Skeletal muscle tissue (tissue), 3 donors: ENCODE measurements at regions not wholly inside any gene's neighbourhood (a gene's known extent, or its start where the extent isn't known, plus 50 kb on each side); places are given as distances from the start of the nearest gene placed in this dataset.
"Not testable (repeated sequence)": the region's sequence is repeated elsewhere in the genome, so short reads cannot be mapped to it uniquely, and the experiment has no call there.

Experiments
- H3K27ac ChIP-seq: one replicate; pipeline ENCODE4 v1.7.0; 2013; ENCODE audit warnings: mild to moderate bottlenecking, low read depth, low read length, inconsistent platforms
- H3K27me3 ChIP-seq, 3 donors: one replicate each; pipeline ENCODE4 v1.7.0; 2013; ENCODE audit warnings: low read length in 3 of 3; ENCODE audit not compliant: control insufficient read depth in 3 of 3, insufficient read depth in 3 of 3
- H3K36me3 ChIP-seq, 3 donors: one replicate each; pipeline ENCODE4 v1.7.0; 2013; ENCODE audit warnings: low read length in 3 of 3; ENCODE audit not compliant: control insufficient read depth in 3 of 3, insufficient read depth in 3 of 3
- H3K4me1 ChIP-seq, 3 donors: one replicate each; pipeline ENCODE4 v1.7.0; 2013; ENCODE audit warnings: low read length in 3 of 3, mild to moderate bottlenecking in 3 of 3; ENCODE audit not compliant: control insufficient read depth in 3 of 3, insufficient read depth in 3 of 3
- H3K4me3 ChIP-seq, 3 donors: one replicate each; pipeline ENCODE4 v1.7.0; 2013; ENCODE audit warnings: low read length in 3 of 3
- H3K9ac ChIP-seq, 3 donors: one replicate each; pipeline ENCODE4 v1.7.0; 2013; ENCODE audit warnings: low read length in 3 of 3, mild to moderate bottlenecking in 3 of 3, moderate library complexity in 2 of 3, low read depth in 1 of 3
- H3K9me3 ChIP-seq, 3 donors: one replicate each; pipeline ENCODE4 v1.7.0; 2013; ENCODE audit warnings: low read length in 3 of 3; ENCODE audit not compliant: control insufficient read depth in 3 of 3
- donor health status: Osteomylitis.

DNA sequence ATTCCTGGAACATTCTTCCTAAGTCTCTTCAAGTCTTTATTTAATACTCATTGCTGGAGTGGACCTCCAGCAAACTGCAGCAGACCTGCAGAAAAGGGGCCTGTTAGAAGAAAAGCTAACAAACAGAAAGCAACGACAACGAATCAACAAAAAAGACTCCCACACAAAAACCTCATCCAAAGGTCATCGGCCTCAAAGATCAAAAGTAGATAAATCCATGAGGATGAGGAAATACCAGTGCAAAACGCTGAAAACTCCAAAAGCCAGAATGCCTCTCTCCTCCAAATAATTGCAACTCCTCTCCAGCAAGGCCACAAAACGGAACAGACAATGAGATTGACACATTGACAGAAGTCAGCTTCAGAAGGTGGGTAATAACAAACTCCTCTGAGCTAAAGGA lies 472.2 kb downstream of the C12orf50 start:
- Histone ChIP-seq H3K27me3 (no peaks in the 10 kb centered on the region), H3K27ac (no peak overlapping the region), H3K4me1 (no peaks in the 10 kb centered on the region), H3K36me3 (no peaks in the 10 kb centered on the region), H3K4me3 (no peak overlapping the region), H3K9me3 (no peaks in the 10 kb centered on the region), H3K9ac (no peak overlapping the region)

DNA sequence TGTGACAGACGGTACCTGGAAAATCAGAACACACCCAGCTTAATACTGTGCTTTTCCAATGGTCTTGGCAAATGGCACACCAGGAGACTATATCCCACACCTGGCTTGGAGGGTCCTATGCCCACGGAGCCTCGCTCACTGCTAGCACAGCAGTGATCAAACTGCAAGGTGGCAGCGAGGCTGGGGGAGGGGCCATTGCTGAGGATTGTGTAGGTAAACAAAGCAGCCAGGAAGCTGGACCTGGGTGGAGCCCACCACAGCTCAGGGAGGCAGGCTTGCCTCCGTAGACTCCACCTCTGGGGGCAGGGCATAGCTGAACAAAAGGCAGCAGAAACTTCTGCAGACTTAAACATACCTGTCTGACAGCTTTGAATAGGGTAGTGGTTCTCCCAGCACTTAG lies 498.0 kb downstream of the C12orf50 start:
- H3K36me3 ChIP-seq, H3K27ac ChIP-seq, H3K4me1 ChIP-seq, H3K9ac ChIP-seq, H3K27me3 ChIP-seq, H3K9me3 ChIP-seq, H3K4me3 ChIP-seq: not testable (repeated sequence)

- no peaks in the 10 kb centered on the region for H3K36me3 ChIP-seq
- no peaks in the 10 kb centered on the region for H3K9me3 ChIP-seq
- no peaks in the 10 kb centered on the region for H3K27me3 ChIP-seq
- no peak overlapping the region for H3K9ac ChIP-seq
- no peak overlapping the region for H3K27ac ChIP-seq
- H3K4me1 ChIP-seq, result no peaks in the 10 kb centered on the region
- no peak overlapping the region for H3K4me3 ChIP-seq
Observed at GRCh38 chr12:87529413-87529812, 499.8 kb downstream of the C12orf50 start.

GRCh38 chr12:87520968-87521367 lies 508.2 kb downstream of the C12orf50 start:
- Histone ChIP-seq H3K27me3 (no peaks in the 10 kb centered on the region), H3K4me1 (no peaks in the 10 kb centered on the region), H3K9me3 (no peaks in the 10 kb centered on the region)

DNA sequence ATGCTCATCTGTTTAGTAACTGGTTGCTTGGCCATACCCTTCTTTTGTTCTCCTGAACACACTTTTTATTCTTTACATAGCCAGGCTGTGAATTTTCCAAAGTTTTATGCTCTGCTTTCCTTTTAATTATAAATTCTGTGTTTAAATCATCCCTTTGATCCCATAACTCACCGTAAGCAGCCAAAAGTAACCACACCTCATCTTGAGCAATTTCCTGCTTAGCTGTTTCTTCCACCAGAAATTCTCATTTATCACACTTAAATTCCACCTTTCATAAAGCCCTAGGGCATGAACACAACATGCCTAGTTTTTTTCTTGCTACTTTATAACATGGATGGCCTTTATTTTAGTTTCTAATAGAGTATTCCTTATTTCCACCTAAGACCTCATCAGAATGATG lies 510.7 kb downstream of the C12orf50 start:
- no peaks in the 10 kb centered on the region for H3K27me3 ChIP-seq
- no peak overlapping the region for H3K9ac ChIP-seq
- no peaks in the 10 kb centered on the region for H3K4me1 ChIP-seq
- H3K36me3 ChIP-seq, result no peaks in the 10 kb centered on the region
- H3K4me3 ChIP-seq, result no peak overlapping the region
- no peak overlapping the region for H3K27ac ChIP-seq
- H3K9me3 ChIP-seq, result no peaks in the 10 kb centered on the region

More at GRCh38 chr12:87520968-87521367, 508.2 kb downstream of the C12orf50 start:
- Histone ChIP-seq H3K9ac (no peak overlapping the region), H3K36me3 (no peaks in the 10 kb centered on the region), H3K27ac (no peak overlapping the region), H3K4me3 (no peak overlapping the region)

GRCh38 chr12:87518036-87518435 lies 511.2 kb downstream of the C12orf50 start:
- H3K27ac ChIP-seq, result no peak overlapping the region
- no peaks in the 10 kb centered on the region for H3K4me1 ChIP-seq

GRCh38 chr12:87513536-87514280 lies 515.5 kb downstream of the C12orf50 start:
- H3K36me3 ChIP-seq, result no peaks in the 10 kb centered on the region
- H3K9ac ChIP-seq, result no peak overlapping the region
- H3K4me3 ChIP-seq, result no peak overlapping the region
- H3K27ac ChIP-seq, result no peak overlapping the region
- peaks cover 0 to 3% (median 0%) of the 10 kb centered on the region in 3 donors for H3K9me3 ChIP-seq
- H3K4me1 ChIP-seq, result no peaks in the 10 kb centered on the region
- H3K27me3 ChIP-seq, result no peaks in the 10 kb centered on the region

More at GRCh38 chr12:87518036-87518435, 511.2 kb downstream of the C12orf50 start:
- H3K27me3 ChIP-seq, result no peaks in the 10 kb centered on the region
- no peaks in the 10 kb centered on the region for H3K9me3 ChIP-seq
- H3K4me3 ChIP-seq, result no peak overlapping the region
- no peaks in the 10 kb centered on the region for H3K36me3 ChIP-seq
- H3K9ac ChIP-seq, result no peak overlapping the region

DNA sequence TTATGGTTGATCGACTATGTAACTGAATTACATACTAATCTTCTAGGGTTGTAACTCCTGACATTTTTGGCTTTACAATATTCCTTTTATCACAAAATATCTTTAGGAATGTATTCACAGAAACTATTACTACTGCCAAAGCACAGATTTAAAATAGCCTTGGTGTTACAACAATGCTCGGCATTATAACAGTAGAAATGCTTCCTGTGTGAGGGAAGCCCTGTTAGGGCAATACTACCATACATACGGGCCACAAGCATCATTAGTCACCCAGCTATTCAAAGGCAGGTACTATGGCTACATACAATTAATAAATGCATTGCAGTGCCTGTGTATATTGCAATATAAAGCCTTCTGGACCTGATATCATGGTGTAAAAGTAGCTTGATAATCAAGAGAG lies 517.8 kb downstream of the C12orf50 start:
- Histone ChIP-seq H3K4me3 (no peak overlapping the region), H3K9ac (no peak overlapping the region), H3K27me3 (no peaks in the 10 kb centered on the region), H3K4me1 (no peaks in the 10 kb centered on the region), H3K27ac (no peak overlapping the region), H3K36me3 (no peaks in the 10 kb centered on the region), H3K9me3 (peaks cover 0 to 3% (median 0%) of the 10 kb centered on the region in 3 donors)

GRCh38 chr12:87509237-87509820 lies 519.9 kb downstream of the C12orf50 start:
- Histone ChIP-seq H3K36me3 (no peaks in the 10 kb centered on the region), H3K27me3 (no peaks in the 10 kb centered on the region), H3K4me1 (no peaks in the 10 kb centered on the region), H3K9me3 (peaks cover 0 to 3% (median 0%) of the 10 kb centered on the region in 3 donors), H3K9ac (no peak overlapping the region), H3K4me3 (no peak overlapping the region), H3K27ac (no peak overlapping the region)

DNA sequence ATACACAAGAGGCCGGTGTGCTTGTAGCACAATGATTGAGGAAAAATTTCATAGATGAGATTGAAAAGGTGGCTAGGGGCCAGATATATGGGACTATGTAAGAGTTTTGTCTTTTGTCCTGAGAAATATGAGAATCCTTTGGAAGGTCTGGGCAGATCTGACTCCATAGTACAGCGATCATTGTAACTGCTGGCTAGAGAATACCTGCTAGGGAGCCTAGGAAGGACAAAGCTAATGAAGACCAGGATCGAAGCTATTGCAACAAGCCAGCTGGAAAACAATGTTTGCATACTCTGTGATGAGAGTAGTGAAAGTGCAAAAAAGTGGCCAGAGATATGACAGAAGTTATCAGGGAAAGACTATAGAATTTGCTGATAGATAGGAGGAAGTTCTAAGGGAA lies 537.6 kb downstream of the C12orf50 start:
- H3K9ac ChIP-seq, result no peak overlapping the region
- no peaks in the 10 kb centered on the region for H3K36me3 ChIP-seq
- no peaks in the 10 kb centered on the region for H3K27me3 ChIP-seq
- H3K9me3 ChIP-seq, result no peaks in the 10 kb centered on the region
- no peak overlapping the region for H3K27ac ChIP-seq
- H3K4me1 ChIP-seq, result no peaks in the 10 kb centered on the region
- H3K4me3 ChIP-seq, result no peak overlapping the region
